B cell (primary cell): ENCODE measurements at regions not wholly inside any gene's neighbourhood (a gene's known extent, or its start where the extent isn't known, plus 50 kb on each side); places are given as distances from the start of the nearest gene placed in this dataset.

ENCODE experiments used
- ATAC-seq: fragments of 200-7000 bp; cut with Tn5 transposase; one replicate; pipeline ENCODE4 v1.10.0; 2021; ENCODE audit warnings: low read depth, mild to moderate bottlenecking, moderate number of reproducible peaks, moderate library complexity
- CTCF ChIA-PET: fragments of 350-600 bp; sonication (Branson Sonifier 250); formaldehyde crosslinking; loops from one replicate; lab custom pipeline; 2021; ENCODE audit warnings: antibody characterized with exemption, inconsistent platforms; lab: Charles Lee
- POLR2A ChIA-PET: fragments of 350-600 bp; sonication (Branson Sonifier 250); formaldehyde crosslinking; loops from one replicate; lab custom pipeline; 2021; ENCODE audit warnings: antibody characterized with exemption; lab: Charles Lee
- DNase-seq: peaks from one replicate; pipeline ENCODE4 v3.0.0; 2013
- H2AFZ ChIP-seq: 2 replicates; pipeline ENCODE4 v1.6.1; 2012; ENCODE audit warnings: mild to moderate bottlenecking, low read depth, low read length; ENCODE audit not compliant: insufficient read depth, poor library complexity, severe bottlenecking
- H3K27ac ChIP-seq, 2 donors: 1 replicate in 1 of 2; 2 replicates in 1 of 2; pipeline ENCODE4 v1.5.1; 2012 to 2013; ENCODE audit warnings: low read length in 2 of 2, mild to moderate bottlenecking in 2 of 2, moderate library complexity in 1 of 2
- H3K27me3 ChIP-seq, 4 experiments: fragments of 200-600 bp in 1 of 4; sonication (generic) in 1 of 4; replicated peaks in 1 of 4; 1 replicate in 2 of 4; 2 replicates in 2 of 4; pipeline versions ENCODE4 v1.6.1 to v1.7.0; 2013 to 2016; ENCODE audit warnings: low read length in 3 of 4, mild to moderate bottlenecking in 2 of 4, mixed read lengths in 1 of 4, moderate library complexity in 1 of 4; ENCODE audit not compliant: insufficient read depth in 4 of 4, control insufficient read depth in 3 of 4; ENCODE audit errors: control extremely low read depth in 1 of 4
- H3K36me3 ChIP-seq, 2 experiments: replicated peaks in 1 of 2; 1 replicate in 1 of 2; 2 replicates in 1 of 2; pipeline versions ENCODE4 v1.6.1 to v1.7.1; 2013; ENCODE audit warnings: low read length in 1 of 2; ENCODE audit not compliant: insufficient read depth in 2 of 2, control insufficient read depth in 1 of 2; ENCODE audit errors: control extremely low read depth in 1 of 2, extremely low read depth in 1 of 2
- H3K4me1 ChIP-seq, 2 donors: fragments of 200-600 bp in 1 of 2; sonication (generic) in 1 of 2; 1 replicate in 1 of 2; 2 replicates in 1 of 2; pipeline versions ENCODE4 v1.5.1 to v1.6.1; 2013 to 2017; ENCODE audit warnings: low read length in 2 of 2; ENCODE audit not compliant: control insufficient read depth in 2 of 2, insufficient read depth in 2 of 2
- H3K4me2 ChIP-seq: replicated peaks from 2 replicates; pipeline ENCODE3; 2012; ENCODE audit warnings: mild to moderate bottlenecking, low read depth, low read length; ENCODE audit not compliant: poor library complexity, severe bottlenecking
- H3K4me3 ChIP-seq, 5 experiments: fragments of 200-600 bp in 1 of 5; sonication (generic) in 1 of 5; 1 replicate in 3 of 5; 2 replicates in 2 of 5; pipeline versions ENCODE4 v1.5.1 to v1.7.0; 2011 to 2016; ENCODE audit warnings: low read length in 4 of 5, mild to moderate bottlenecking in 4 of 5, low read depth in 2 of 5, control low read depth in 1 of 5, moderate library complexity in 1 of 5; ENCODE audit not compliant: insufficient read depth in 1 of 5; ENCODE audit errors: control extremely low read depth in 1 of 5, extremely low read depth in 1 of 5
- H3K79me2 ChIP-seq: fragments of 200-600 bp; sonication (generic); one replicate; pipeline ENCODE4 v1.6.0; 2016; ENCODE audit warnings: low read length; ENCODE audit not compliant: control insufficient read depth, insufficient read depth
- H3K9ac ChIP-seq: fragments of 200-600 bp; sonication (generic); 2 replicates; pipeline ENCODE4 v1.6.1; 2017; ENCODE audit warnings: mild to moderate bottlenecking, low read length, moderate library complexity
- H3K9me3 ChIP-seq, 3 donors: one replicate each; pipeline versions ENCODE4 v1.6.1 to v1.7.1; 2013; ENCODE audit warnings: low read length in 2 of 3; ENCODE audit not compliant: control insufficient read depth in 2 of 3, insufficient read depth in 1 of 3; ENCODE audit errors: control extremely low read depth in 1 of 3
- H4K20me1 ChIP-seq: 2 replicates; pipeline ENCODE4 v1.6.0; 2012; ENCODE audit warnings: mild to moderate bottlenecking, low read length; ENCODE audit not compliant: insufficient read depth, control insufficient read depth, poor library complexity, severe bottlenecking
- H3K27ac Mint-ChIP-seq: one replicate; pipeline ENCODE4 v1.8.0; 2021; ENCODE audit warnings: mixed read lengths
- H3K27me3 Mint-ChIP-seq: one replicate; pipeline ENCODE4 v1.8.0; 2021; ENCODE audit warnings: mixed read lengths
- H3K4me1 Mint-ChIP-seq: one replicate; pipeline ENCODE4 v1.8.0; 2021; ENCODE audit warnings: mixed read lengths
- H3K4me3 Mint-ChIP-seq: one replicate; pipeline ENCODE4 v1.8.0; 2021; ENCODE audit warnings: mixed read lengths
- H3K9me3 Mint-ChIP-seq: one replicate; pipeline ENCODE4 v1.8.0; 2022; ENCODE audit warnings: mixed read lengths; ENCODE audit not compliant: insufficient read depth
- CTCF ChIP-seq: fragments of 200-600 bp; IDR thresholded peaks from one replicate; pipeline ENCODE4 v1.8.0; 2022; ENCODE audit warnings: antibody characterized with exemption, mild to moderate bottlenecking
- EZH2 ChIP-seq: IDR thresholded peaks from 2 replicates; pipeline ENCODE4 v1.6.1; 2012; ENCODE audit warnings: borderline replicate concordance, low read depth, mild to moderate bottlenecking, moderate library complexity, low read length; ENCODE audit not compliant: insufficient read depth, poor library complexity, severe bottlenecking
- WGBS: methylation state at CpG from one replicate; pipeline ENCODE4 v1.1.5; 2013; ENCODE audit warnings: missing lambda C conversion rate; ENCODE audit not compliant: insufficient coverage; 5-methylcytosine and 5-hydroxymethylcytosine counted together
- intact Hi-C: fragments of 100-400 bp; cut with micrococcal nuclease; formaldehyde crosslinking; loops from one replicate; pipeline ENCODE4 v1.10.0; 2022

GRCh38 chr3:181318321-181318720 is 328.8 kb upstream of the DNAJC19 start:
- CTCF ChIA-PET: no interaction called here
- no peak overlapping the region for H3K27ac ChIP-seq
- TF ChIP-seq EZH2 (no peak), CTCF (no peak)
- H3K36me3 ChIP-seq: no peaks in the 10 kb centered on the region
- Mint-ChIP-seq H3K4me1 (no peaks in the 10 kb centered on the region), H3K9me3 (peaks cover 2% of the 10 kb centered on the region), H3K4me3 (no peak overlapping the region), H3K27ac (no peak overlapping the region), H3K27me3 (peaks cover 10% of the 10 kb centered on the region)
- H3K4me3 ChIP-seq: no peak overlapping the region
- H3K27me3 ChIP-seq: no peaks in the 10 kb centered on the region
- intact Hi-C loops: no loop called here
- H2AFZ ChIP-seq: no peak overlapping the region
- H3K4me2 ChIP-seq: no peak overlapping the region
- POLR2A ChIA-PET: no interaction called here
- no peaks in the 10 kb centered on the region for H4K20me1 ChIP-seq
- H3K9me3 ChIP-seq: no peaks in the 10 kb centered on the region
- DNase-seq (no peak), ATAC-seq (no peak)
- H3K4me1 ChIP-seq: no peaks in the 10 kb centered on the region
- H3K79me2 ChIP-seq: no peaks in the 10 kb centered on the region
- H3K9ac ChIP-seq: no peak overlapping the region

GRCh38 chr3:181317508-181317907 is 328.0 kb upstream of the DNAJC19 start:
- peaks cover 9% of the 10 kb centered on the region for H3K27me3 Mint-ChIP-seq
- no peak overlapping the region for H3K4me3 Mint-ChIP-seq
- Histone ChIP-seq H3K27me3 (no peaks in the 10 kb centered on the region), H3K79me2 (no peaks in the 10 kb centered on the region), H3K9ac (no peak overlapping the region), H3K36me3 (no peaks in the 10 kb centered on the region), H2AFZ (no peak overlapping the region), H3K27ac (no peak overlapping the region), H3K4me1 (no peaks in the 10 kb centered on the region), H4K20me1 (no peaks in the 10 kb centered on the region), H3K9me3 (no peaks in the 10 kb centered on the region), H3K4me3 (no peak overlapping the region), H3K4me2 (no peak overlapping the region)
- H3K9me3 Mint-ChIP-seq: peaks cover 2% of the 10 kb centered on the region
- ChIA-PET CTCF (interaction anchor here (0.8 kb wide), 1 partner anchor 12 kb away, joined by 3 read pairs; no protein-coding TSS in a partner anchor), POLR2A (no interaction called here)
- ATAC-seq: no peak
- no peak for DNase-seq
- no peak for TF ChIP-seq EZH2
- TF ChIP-seq CTCF: no peak
- no peak overlapping the region for H3K27ac Mint-ChIP-seq
- H3K4me1 Mint-ChIP-seq: no peaks in the 10 kb centered on the region
- intact Hi-C loops: no loop called here
- whole genome bisulfite sequencing: 37% methylated on average over 2 of the region's 3 CpGs
